T47D (cell line): ENCODE measurements at regions not wholly inside any gene's neighbourhood (a gene's known extent, or its start where the extent isn't known, plus 50 kb on each side); places are given as distances from the start of the nearest gene placed in this dataset.

Experiments
- DNase-seq, 2 experiments: peaks; one replicate each; pipeline versions ENCODE4 v3.0.0 to v3.0.0-alpha.2; 2011 to 2012; ENCODE audit warnings: low read depth in 1 of 2, low spot score in 1 of 2
- JUND ChIP-seq: IDR thresholded peaks from 2 replicates; pipeline ENCODE4 v1.6.1; 2012; ENCODE audit warnings: low read depth
- in situ Hi-C: cut with HindIII; loops from 2 replicates; pipeline ENCODE4 v1.10.0; 2016; ENCODE audit warnings: low sequenced_read_pairs, low pct_unique_long_range_greater_than_20kb

- in situ Hi-C loops: no loop called here
- no peak for DNase-seq
These were observed 257.3 kb upstream of the IGF1R start for GRCh38 chr15:98390946-98391530.

GRCh38 chr15:98391568-98391967 is 256.8 kb upstream of the IGF1R start:
- no peak for TF ChIP-seq JUND
- in situ Hi-C loops: no loop called here

More at GRCh38 chr15:98390946-98391530, 257.3 kb upstream of the IGF1R start:
- TF ChIP-seq JUND: no peak

DNA sequence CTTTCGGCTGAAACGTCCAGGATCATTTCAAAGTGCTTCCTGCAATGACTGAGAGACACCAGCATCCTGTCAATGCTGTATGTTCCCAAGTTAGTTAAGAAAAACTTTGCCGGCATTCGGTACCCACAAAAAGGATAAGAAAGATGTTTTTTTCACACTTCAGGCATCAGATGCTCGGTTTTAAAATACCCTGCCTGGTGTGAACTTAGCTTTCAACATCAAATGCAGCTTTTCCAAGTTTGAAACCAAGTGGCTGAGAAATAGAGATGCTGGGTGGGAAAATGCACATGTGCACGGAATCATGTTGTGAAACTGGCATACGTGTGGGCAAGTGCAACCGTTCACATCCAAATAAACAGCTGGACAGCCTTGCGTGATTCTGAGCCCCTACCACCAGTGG is 254.9 kb upstream of the IGF1R start:
- in situ Hi-C loops: no loop called here
- no peak for DNase-seq
- no peak for TF ChIP-seq JUND

More at GRCh38 chr15:98391568-98391967, 256.8 kb upstream of the IGF1R start:
- DNase-seq: no peak

DNA sequence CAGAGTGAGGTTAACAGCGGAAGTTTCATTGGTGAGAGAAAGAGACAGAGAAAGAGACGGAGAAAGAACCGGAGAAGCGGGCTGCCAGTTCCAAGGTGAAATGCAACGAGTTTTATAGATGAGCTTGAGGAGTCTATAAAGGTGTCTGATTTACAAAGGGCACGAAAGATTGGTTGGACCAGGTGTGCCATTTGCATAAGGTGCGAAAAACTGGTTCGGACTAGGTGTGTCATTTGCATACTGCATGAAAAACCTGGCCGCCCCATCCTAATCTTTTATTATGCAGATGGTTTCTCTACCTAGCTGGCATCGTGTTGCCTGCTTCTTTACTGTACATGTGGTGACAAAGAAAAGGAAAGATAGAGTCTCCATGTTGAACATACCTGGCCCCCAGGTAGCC is 253.8 kb upstream of the IGF1R start:
- TF ChIP-seq JUND: no peak
- DNase-seq: peak in 1 of 2 experiments; percentile 50
- in situ Hi-C loops: no loop called here

DNA sequence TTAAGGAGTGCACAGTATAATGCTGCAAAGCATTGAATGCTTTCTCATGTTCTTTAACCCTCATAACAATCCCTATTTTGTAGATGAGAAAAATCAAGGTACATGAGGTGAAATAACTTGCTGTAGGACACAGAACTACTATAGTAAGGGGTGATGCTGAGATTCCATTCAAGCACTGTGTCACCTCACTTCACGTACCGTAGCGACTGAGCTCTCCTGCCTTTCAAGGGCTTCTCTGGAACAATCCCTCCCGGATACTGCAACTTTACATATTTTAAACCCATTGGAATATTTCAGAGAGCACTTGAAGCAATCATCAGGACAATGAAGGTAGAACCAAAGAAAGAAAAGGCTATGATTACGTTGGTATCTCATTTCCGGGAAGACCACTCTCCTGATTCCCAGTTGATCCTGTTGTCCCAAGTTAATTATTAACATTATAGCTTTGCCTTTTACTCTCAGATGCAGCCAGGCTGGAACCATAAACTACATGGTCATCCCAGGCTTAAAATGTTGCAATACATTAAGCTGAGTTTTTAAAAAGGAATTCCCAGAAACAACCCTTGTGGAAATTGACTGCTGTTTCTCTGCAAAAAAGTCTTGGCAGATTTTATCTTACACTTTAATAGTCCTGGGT is 252.2 kb upstream of the IGF1R start:
- no peak for DNase-seq
- in situ Hi-C loops: no loop called here

DNA sequence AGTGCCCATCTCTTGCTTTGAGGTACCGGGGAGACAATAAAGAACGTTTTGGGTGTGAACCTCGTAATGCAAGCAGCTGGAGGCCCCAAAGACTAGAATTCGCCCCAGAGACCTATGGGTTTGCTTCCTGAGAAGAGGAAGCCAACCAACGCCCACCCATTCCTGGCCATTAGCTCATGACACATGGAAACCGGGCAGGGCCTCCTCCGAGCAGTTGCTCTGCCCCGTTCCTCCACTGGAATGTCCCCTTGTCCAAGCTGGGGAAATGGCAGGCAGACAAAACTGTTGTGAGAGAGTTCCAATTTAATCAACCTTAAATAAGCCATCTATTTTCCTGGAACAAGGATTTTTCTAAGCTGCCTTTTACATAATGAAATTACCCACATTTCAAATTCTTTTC is 250.9 kb upstream of the IGF1R start:
- no peak for TF ChIP-seq JUND
- no peak for DNase-seq
- in situ Hi-C loops: no loop called here

More for the DNA sequence above, 252.2 kb upstream of the IGF1R start:
- no peak for TF ChIP-seq JUND

- in situ Hi-C loops: no loop called here
- TF ChIP-seq JUND: no peak
- no peak for DNase-seq
These were observed 250.3 kb upstream of the IGF1R start for GRCh38 chr15:98398056-98398455.

GRCh38 chr15:98398886-98399285 is 249.5 kb upstream of the IGF1R start:
- no peak for TF ChIP-seq JUND
- in situ Hi-C loops: no loop called here
- no peak for DNase-seq

DNA sequence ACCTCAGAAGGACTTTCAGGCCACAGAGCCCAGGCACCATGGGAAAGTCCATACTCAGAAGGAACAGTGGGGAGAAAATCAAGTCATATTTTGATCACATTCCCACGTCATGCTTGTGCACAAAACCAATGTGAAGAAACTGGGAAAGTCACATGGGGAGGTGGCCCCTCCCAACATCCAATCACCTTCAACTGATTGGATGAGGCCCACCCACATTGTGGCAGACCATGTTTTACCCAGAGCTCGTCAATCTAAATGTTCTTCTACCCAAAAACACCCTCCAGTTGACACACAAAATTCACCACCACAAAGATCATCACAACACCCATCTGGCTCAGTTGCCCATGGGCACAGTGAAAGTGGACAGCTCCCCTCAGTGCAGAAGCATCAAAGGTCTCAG is 248.2 kb upstream of the IGF1R start:
- no peak for TF ChIP-seq JUND
- in situ Hi-C loops: no loop called here
- no peak for DNase-seq

DNA sequence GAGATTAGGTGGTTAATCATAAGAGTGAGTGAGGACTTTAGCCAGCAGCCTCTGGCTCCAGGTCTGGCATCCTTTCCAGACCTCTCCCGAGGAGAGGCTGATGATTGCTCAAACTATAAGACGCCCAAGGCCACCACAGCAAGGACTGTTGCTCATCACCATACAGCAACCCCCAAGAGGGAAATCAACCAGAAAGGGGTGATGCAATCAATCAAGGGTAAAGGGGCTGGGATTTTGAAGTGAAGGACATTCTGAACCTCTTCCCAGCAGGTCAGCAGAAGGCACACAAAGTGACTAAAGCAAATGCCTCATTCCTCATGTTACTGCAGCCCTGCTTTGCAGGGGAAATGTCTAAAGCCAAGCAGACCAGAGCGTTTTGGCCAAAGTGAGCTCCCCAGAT is 247.3 kb upstream of the IGF1R start:
- in situ Hi-C loops: no loop called here

DNA sequence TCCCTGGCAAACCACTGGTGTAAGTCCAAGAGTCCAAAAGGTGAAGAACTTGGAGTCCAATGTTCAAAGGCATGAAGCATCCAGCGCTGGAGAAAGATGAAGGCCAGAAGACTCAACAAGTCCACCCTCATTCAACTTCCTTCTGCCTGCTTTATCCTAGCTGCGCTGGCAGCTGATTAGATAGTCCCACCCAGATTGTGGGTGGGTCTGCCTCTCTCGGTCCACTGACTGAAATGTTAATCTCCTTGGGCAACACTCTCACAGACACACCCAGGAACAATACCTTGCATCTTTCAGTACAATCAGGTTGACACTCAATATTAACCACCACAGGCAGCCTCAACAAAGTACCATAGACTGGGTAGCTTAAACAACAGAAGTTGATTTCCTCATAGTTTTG is 245.9 kb upstream of the IGF1R start:
- TF ChIP-seq JUND: no peak
- DNase-seq: no peak
- in situ Hi-C loops: no loop called here

More for the DNA sequence above, 247.3 kb upstream of the IGF1R start:
- no peak for TF ChIP-seq JUND
- DNase-seq: no peak

DNA sequence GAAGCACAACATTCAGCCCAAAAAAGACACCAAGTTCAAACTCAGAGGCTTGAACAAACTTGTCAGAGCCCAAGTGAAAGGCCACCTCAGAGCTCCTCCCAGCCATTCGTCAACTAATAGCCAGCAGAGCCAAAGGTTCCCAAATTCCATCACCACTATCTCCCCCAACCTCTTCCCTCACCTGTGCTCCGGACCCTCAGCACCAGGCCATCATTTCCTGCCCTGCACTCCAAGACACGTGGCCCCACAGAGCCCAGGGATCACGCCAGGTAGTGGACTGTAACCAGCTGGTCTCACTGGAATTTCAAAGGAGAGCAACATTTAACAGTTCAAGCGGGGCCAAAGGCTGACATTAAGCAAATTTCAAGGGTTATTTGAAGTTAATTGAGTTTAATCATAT is 245.2 kb upstream of the IGF1R start:
- DNase-seq: no peak
- in situ Hi-C loops: no loop called here
- no peak for TF ChIP-seq JUND

GRCh38 chr15:98403569-98403968 is 244.8 kb upstream of the IGF1R start:
- no peak for TF ChIP-seq JUND
- DNase-seq: peak; percentile 14 to 59
- in situ Hi-C loops: no loop called here

- no peak for TF ChIP-seq JUND
- no peak for DNase-seq
- in situ Hi-C loops: no loop called here
These were observed 243.3 kb upstream of the IGF1R start for GRCh38 chr15:98405013-98405412.
